GM21717 (cell line): ENCODE measurements at regions not wholly inside any gene's neighbourhood (a gene's known extent, or its start where the extent isn't known, plus 50 kb on each side); places are given as distances from the start of the nearest gene placed in this dataset.
"Not testable (repeated sequence)": the region's sequence is repeated elsewhere in the genome, so short reads cannot be mapped to it uniquely, and the experiment has no call there.

Source experiments
- ATAC-seq: cut with Tn5 transposase; IDR thresholded peaks from one replicate; pipeline ENCODE4 v1.9.1; 2021; ENCODE audit warnings: mild to moderate bottlenecking, moderate library complexity; ENCODE audit not compliant: unreplicated experiment

DNA sequence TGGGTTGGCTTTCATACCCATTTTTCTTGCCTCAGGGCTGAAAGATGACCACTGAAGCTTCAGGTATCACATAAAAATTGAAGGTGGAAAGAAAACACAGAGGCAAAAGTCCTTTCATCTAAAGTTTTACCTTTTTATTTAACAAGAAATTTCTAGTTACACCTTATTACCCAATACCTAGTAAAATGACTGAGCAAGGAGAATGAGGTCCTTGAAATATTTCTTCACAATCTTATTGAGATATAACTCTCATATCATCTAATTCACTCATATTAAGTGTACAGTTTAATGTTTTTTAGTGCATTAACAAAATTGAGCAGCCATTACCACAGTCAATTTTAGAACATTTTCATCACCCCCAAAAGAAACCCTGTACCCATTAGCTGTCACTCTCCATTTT lies 112.9 kb upstream of the ADTRP start:
- no peak for ATAC-seq

DNA sequence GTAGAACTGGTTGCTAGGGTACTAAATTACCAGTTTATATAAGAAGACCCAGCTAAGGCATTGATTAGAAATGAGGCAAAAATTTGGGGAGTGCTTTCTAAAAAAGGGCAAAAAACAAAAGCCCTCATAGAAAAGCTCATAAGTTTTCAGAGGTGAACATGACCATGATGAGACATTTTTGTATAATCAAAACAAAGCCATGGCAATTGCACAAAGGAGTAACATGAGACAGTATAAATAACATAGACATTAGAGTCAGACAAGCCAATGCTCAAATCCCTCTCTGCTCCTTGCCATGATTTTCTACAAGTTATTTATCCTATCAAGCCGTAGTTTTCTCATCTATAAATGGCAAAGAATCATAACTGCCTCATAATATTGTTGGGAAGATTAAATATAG lies 112.2 kb upstream of the ADTRP start:
- no peak for ATAC-seq

DNA sequence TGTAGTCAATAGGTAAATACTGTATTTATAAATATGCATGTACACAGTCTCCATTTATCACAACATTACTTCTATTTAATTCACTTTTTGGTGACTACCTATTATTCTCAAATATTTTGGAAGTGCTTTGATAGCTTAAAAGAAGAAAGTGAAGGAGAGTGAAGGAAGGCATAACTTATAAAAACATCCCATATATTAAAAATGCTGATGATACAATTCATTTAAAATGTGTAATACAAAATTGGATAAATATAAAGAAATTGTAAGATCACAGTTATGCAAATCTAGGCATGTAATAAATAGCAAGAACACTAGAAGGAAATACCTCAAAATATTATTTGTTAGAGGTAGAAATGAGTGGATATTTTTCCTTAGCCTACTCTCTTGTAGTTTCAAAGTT lies 111.6 kb upstream of the ADTRP start:
- ATAC-seq: no peak

DNA sequence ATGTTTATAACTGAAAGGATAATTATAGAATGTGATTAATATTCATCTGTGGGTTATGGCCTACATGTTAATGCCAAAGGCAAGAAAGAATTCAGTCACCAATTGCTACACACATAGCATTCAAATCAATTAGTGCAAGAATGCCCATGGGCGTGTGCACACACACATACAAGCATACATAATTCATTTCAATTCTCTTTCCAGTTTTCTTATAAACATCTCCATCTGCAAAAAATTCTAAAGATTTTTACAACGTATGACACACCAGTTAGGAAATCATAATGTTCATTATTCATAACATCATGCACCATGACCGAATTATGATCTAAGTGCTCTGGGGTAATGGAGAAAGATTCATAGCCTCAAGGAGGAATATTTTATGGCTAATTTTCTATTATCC lies 111.0 kb upstream of the ADTRP start:
- ATAC-seq: no peak

DNA sequence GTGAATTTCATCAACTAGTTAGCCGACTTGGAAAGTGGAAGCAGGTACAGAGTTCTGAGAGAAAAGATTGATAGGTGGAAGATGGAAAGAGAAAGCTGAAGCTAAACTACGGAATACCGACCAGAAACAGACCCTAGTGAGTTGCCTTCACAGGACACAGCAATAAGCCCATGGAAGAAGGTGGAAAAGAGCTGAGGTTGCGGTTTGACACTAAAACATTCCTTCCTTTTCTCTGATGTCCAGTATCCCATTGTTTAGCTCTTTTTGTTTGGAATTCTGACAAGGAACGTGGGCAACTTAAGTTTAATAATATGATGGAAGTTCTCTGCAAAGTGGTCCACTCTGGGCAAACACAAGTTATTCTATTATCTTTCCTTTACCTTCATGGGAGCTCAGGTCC lies 110.1 kb upstream of the ADTRP start:
- no peak for ATAC-seq

DNA sequence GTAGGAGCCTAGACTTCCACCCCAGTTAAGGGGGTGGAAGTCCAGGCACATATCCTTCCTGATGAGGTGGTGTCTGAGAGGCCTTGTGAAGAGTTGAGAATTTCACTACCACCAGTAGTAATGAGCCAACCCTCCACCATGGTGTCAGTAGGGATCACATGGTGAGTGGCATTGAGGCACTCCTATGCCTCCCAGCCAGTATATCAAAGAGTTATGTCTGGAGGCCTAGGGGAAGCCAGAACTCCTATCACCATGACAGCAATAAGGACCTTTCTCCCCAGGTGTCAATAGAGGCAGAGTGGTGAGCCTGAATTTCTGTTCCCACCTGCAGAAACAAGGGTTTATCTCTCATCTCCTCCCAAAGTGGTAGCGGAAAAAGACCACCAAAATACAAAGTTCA lies 106.6 kb upstream of the ADTRP start:
- no peak for ATAC-seq

DNA sequence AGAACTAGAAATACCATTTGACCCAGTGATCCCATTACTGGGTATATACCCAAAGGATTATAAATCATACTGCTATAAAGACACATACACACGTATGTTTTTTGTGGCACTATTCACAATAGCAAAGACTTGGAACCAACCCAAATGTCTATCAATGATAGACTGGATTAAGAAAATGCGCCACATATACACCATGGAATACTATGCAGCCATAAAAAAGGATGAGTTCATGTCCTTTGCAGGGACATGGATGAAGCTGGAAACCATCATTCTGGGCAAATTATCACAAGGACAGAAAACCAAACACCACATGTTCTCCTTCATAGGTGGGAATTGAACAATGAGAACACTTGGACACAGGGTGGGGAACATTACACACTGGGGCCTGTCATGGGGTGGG lies 104.9 kb upstream of the ADTRP start:
- ATAC-seq: not testable (repeated sequence)

DNA sequence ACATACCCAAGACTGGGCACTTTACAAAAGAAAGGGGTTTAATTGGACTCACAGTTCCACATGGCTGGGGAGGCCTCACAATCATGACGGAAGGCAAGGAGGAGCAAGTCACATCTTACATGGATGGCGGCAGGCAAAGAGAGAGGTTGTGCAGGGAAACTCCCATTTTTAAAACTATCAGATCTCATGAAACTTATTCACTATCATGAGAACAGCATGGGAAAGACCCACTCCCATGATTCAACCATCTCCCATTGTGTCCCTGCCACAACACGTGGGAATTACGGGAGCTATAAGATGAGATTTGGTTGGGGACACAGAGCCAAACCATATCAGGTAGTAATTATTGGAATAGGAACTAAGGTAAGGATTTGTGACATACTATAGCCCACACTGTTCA lies 101.6 kb upstream of the ADTRP start:
- not testable (repeated sequence) for ATAC-seq

DNA sequence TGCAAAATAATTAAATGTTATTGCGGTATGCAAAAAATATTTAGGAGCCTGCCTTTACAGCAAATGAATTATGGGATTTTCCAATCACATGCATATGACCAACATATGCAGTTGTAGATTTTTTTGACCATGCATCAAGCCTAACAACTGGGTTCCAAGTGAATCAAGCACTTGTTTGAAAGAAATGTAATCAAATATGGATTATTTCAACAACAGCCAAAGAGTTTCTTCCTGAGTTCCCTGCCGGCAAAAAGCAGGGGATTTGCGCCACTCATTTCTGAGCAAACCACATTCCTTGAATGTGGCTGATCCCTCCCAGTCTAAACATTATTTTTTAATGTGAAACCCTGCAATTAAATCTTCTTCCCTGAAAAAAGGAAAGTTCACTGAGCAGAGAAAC lies 100.1 kb upstream of the ADTRP start:
- no peak for ATAC-seq

DNA sequence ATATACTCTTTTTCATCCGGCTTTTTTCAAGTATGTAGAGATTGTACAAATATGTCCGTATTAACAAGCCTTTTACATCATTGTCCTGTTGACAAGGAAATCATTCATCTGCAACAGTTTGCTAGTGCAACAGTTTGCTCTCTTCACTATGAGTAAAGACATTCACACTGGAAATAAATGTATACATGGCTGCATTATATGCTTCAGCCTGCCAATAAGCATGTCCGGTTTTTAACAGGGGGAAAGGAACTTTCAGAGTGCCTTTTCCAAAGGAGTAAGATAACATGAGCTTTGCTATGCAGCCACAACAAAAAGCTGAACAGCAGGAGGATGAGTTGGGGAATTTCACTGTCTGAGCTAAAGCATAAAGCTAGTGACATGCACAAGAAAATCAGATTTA lies 99.4 kb upstream of the ADTRP start:
- ATAC-seq: no peak

DNA sequence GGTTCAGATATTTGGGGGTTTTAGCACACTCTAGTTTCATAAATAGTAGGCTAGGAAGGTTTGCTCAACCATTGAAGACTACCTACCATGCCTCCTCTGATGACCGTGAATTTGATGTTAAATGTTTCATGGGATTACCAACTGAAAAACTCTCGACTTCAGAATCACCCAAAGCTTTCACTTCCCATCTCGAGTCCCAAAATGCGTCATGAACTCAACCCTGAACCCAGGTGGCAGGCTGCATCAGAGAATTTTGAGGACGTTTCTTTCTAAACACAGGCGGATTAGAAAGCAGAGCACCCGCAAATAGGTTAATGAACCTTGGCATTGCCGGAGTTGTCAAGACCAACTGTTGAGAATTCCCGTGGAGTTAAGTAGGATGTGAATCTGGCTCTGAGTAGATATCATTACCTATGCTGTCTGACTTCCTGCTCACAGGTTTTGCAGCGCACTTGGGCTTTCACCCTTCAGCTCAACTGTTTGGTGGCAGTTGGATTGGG lies 98.4 kb upstream of the ADTRP start:
- peak; percentile 81 for ATAC-seq

DNA sequence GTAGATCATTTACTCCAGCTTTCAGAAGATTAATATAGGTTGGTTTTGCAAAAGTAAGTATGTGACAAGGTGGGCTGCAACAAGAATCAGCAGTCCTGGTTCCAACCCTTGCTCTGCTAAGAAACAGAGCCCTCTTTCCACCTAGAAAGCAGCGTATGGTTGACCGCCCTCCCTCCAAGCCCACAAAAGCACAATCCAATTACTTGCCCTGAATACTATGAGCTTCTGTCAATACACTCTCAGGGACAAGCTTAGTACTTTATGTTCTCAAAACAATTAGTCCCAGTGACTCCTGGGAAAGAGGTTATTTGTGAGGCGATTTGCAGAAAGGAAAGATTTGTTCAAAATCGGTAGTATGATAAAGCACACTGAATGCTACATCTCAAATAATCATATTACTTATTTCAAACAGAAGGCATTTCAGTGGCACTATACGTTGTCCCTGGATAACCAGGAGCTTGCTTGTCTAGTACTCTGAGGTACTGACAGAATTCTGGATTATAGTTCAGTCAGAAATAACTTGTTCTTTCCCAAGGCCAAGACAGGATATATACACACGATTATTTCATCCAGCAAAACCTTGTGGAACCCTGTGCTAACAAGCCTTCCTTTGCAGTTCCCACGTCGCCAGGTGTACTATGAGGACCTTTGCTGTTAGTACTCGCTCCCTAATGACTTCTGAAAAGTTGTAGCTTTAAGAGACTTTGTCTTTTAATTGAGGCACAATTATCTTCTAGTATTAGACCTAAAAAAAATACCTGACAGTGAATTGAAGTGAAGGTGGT lies 96.9 kb upstream of the ADTRP start:
- ATAC-seq: no peak

DNA sequence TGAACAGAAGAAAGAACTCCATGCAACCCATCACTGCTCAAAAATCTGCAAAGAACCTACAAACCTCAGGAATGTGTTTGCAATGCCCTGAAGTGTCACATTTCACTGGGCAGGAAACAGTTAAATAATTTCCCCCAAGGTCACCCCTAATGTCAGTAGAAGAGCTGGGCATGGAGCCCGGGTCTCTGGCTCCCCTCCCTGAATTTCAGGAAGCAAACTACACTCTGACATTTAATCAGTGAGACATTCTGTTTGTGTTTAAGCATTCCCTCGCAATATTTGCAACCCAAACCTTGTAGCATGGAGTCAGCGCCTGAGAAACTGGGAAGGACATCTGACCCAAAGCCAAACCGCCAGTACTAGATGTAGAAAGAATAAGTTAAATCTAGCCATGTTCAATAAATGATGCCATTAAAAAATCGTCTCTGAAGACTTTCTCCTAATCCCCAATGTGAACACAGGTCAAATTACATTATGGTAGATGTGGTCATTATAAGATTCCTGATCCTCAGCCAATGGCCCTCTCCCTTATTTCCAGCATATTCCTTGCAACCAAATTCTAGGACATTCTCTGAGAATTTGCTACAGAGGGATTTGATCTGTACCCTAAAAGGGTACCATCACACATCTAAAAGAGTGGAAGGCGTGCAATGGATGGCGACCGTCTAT lies 91.2 kb upstream of the ADTRP start:
- no peak for ATAC-seq

DNA sequence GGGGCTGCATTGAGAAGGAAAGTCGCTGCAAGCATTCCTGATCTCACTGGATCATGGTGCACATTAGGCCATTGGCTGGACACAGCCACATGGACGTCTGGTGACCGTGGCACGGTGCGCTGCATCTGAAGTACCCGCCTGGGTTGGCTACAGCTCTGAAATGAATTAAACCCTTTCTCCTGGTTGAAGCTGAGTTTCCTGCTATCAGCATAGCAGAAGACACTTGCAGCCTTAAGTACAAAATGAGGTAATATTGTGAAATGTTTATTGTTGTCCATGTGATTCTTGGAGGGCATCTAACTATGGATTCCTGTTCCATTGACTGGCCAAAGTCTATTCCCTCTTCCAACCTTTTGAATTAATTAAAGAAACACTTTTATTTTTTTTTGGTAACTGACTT lies 89.8 kb upstream of the ADTRP start:
- ATAC-seq: no peak

DNA sequence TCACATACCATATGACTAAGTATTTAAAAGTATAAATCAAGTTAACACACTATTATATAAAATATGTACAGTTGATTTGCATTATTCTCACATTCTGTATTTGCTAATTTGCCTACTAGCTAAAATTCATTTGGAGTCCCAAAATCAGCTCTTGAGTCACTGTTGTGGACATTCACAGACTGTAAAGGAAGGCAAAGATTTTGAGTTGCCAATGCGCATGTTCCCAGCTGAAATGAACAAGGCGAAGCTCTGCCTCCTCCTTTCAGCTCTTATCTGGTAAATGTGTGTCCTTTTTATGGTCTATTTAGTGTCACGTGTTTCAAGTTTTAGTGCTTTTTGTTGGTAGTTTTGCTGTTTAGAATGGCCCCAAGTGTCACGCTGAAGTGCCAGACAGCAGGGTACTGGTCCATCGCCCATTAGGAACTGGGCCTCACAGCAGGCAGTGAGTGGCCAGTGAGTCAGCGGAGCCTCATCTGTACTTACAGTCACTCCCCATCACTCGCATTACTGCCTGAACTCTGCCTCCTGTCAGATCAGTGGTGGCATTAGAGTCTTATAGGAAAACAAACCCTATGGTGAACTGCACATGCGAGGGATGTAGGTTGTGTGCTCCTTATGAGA lies 87.2 kb upstream of the ADTRP start:
- ATAC-seq: no peak

DNA sequence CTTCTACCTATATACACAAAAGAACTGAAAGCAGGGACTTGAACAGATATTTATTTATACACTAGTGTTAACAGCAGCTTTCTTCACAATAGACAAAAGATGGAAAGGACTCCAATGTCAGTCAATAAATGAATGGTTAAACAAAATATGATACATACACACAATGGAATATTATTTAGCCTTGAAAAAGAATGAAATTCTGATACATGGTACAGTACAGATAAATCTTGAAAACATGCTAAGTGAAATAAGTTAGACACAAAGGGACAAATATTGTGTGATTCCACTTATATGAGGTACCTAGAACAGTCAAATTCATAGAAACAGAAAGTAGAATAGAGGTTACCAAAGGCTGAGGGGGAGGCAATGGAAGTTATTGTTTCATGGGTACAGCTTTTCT lies 79.8 kb upstream of the ADTRP start:
- ATAC-seq: no peak

DNA sequence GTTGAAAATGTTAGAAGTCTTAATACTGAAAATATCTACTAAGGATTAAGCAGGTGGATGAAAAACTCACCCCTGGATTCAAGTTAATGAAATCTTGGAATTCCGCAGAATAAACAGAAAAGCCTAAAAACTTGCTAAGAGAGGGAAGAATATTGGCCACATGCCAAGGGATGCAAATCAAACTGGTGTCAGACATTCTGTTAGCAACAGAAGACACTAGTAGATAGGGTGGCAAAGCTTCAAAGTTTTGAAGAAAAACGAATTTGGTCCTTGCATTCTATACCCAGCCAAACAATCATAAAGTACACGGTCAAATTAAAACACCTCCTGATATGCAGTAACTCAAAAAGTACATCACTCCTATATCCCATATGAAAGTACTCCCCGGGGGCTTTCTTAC lies 77.1 kb upstream of the ADTRP start:
- no peak for ATAC-seq

DNA sequence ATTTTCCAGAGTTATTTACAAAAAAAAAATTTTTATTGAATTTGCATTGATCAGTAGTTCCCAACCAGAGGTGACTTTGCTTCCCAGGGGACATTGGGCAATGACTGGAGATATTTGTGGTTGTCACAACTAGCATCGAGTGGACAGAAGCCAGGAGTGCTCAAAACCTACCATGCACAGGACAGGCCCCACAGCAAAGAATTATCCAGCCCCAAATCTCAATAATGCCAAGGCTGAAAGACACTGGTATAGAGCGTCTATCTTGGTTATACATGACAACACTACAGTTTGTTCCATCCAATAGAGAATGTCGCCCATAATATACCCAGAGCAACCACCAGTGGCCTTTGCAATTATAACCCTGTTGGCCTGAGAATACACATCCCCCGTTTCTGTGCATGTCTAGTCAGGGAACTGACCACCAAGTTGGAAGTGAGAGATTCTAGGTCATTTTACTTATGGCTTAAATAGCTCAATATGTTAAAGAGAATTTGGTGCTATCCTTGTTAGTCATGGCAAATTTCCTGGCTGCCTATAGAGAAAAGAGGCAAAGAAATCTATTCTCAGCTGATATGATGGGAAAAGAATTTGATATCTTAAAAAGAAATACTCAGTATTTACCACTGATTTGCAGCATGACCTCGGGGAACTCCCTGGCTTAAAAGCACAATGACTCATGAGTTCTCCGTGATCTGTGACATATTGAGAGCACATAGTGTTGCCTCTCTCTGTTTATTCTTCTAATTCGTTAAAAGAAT lies 76.0 kb upstream of the ADTRP start:
- no peak for ATAC-seq

DNA sequence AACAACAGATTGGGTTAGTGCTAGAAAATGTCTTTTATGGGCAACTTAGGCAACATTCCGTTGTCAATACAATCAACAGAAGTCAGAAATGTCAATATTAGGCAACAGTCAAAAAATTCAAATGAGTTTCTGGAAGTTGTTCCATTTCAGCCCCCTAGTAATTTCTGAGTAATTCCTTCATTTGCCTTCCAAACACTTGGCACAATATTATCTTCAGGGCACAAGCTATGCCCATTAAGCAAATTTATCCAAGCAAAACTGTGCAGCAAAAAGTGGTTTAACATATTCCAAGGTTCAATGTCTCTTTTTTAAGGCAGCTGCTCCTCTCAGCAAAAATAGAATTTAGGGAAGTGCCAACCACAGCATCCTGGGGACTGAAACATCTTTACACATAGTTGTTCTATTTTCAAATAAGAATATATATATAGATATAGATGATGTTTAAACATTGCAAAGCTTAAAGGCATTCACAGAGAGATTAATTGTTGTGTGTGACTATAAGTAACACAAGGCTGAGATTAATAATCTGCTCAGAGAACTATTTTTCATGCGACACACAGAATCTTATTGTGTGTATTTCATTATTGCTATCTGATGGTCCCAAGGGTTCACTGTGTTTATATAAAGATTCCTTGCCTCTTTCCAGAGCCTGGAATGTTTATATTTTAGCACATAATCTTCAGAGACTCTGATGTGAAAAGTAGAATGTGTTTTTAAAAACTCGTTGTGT lies 75.2 kb upstream of the ADTRP start:
- ATAC-seq: no peak

DNA sequence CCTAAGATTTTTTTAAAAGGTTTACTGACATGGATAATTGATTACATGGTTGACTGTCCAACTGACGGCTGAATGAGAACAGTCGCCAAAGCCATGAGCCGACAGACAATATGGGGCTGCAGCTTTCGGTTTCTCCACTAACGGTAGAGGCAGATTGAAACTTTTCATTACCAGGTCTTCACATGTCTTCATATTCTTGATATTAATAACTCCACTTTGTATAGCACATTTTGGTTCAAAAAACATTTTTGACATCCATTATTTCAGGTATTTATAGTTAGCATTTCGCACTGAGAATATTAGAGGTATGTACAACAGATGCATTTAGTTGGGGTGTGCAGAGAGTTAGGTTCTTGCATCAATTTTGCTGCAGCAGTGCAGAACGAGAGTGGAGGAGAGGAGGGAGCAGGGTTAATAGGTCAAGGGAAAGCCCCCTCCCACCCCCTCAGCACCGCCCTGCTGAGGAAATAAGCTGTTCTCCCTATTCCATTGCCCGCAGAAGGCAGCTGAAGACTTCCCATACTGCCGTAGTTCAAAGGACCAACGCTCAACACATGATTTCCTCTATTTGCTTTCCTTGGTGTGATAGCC lies 73.6 kb upstream of the ADTRP start:
- peak; percentile 52 for ATAC-seq
